Stimulated activated CD8-positive, alpha-beta memory T cell treated with anti-CD3 and anti-CD28 coated beads, Interleukin-7, amount 100 ng/mL, for 24 hours (primary cell): ENCODE measurements at regions not wholly inside any gene's neighbourhood (a gene's known extent, or its start where the extent isn't known, plus 50 kb on each side); places are given as distances from the start of the nearest gene placed in this dataset.

Source experiments
- DNase-seq: peaks from one replicate; pipeline ENCODE4 v3.0.0-alpha.2; 2020; ENCODE audit warnings: low read depth

DNA sequence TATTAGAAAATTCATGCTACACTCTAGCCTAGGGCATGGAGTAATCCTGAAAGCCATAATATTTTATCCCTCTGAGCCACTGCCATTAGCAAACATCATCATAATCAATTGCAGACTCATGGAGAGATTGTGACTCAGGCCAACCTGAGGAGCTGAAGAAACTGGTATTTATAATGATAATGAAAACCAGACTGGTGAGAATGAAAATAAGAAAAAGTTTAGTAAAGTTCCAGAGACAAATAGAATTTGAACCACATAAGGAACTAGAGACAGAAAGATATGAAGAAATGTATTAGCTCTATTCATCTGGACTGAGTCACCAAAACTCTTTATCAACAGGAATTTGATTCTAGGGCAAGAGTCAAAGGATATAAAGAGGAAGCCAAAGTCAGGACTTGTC, 158.7 kb downstream of the DRD1 start:
- no peak for DNase-seq

DNA sequence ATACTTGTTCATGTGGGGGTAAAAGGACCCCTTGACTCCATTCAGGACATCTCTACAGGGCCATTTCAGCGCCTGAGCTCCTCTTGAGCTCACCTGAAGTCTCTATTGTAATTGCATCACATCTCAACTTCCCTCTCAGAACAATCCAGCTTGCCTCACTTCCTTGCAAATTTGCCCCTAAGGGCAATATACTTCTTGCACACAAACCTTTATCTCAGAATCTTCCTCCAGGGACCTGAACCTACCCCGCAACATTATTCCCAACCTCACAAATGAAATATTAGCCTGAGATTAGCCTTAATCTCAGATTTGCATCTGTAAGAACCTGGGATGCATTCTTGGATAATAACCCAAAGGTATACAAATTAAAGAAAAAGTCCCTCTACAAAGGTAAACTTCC, 159.2 kb downstream of the DRD1 start:
- DNase-seq: no peak

GRCh38 chr5:175282611-175283225, 161.3 kb downstream of the DRD1 start:
- no peak for DNase-seq

- no peak for DNase-seq
Observed at GRCh38 chr5:175281714-175282113, 162.3 kb downstream of the DRD1 start.

DNA sequence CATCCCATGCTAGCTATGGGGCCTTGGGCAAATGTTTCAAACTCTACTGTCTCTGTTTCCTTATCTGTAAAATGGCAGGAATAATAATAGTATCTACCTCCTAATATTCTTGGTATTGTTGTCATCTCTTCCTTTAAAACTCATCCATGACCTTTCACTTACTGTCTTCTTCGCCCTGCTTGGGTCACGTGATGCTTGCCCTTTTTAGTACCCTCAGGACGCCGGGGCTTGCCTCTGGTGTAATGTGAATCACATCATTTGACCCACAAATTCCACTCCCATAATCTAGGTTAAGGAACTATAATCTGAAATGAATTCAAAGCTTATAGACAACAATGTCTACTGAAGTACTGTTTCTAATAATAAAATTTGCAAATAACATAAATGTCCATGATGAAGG, 162.7 kb downstream of the DRD1 start:
- no peak for DNase-seq

DNA sequence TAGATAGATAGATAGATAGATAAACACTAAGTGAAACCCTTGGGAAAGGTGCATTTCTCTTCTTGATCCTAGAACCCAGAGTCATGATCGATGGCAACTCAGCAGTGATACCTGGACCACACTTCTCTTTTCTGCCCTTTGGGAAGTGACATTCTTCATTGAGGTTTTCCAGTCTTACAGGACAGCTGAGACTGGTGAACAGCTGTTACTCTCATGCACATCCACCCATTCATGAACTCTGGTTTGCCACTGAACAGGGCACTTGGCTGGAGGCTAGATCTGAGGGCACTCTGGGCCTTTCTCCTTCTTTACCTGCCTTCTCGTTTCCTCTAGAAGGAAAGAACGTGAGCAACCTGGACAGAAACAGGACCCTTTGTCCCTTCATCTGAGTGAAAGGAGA, 164.5 kb downstream of the DRD1 start:
- DNase-seq: no peak

GRCh38 chr5:175275748-175276147, 168.2 kb downstream of the DRD1 start:
- DNase-seq: no peak

GRCh38 chr5:175275097-175275496, 168.9 kb downstream of the DRD1 start:
- DNase-seq: no peak

DNA sequence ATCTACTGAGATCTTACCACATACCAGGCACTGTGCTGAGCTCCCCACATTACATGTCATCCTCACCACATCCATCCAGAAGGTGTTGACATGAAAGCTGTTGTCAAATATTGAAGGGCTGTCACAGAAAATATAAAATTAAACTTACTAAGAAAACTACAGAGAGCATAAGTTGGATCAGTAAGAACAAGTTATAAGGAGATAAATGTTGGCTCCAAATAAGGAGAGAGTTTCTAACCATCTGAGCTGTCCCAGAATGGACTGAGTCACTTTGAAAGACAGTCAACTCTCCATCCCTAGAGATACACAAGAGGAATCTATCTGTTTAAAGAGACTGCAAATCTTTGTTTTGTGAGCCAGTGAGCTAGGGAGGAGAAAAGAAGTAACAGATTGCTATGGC, 169.8 kb downstream of the DRD1 start:
- no peak for DNase-seq

DNA sequence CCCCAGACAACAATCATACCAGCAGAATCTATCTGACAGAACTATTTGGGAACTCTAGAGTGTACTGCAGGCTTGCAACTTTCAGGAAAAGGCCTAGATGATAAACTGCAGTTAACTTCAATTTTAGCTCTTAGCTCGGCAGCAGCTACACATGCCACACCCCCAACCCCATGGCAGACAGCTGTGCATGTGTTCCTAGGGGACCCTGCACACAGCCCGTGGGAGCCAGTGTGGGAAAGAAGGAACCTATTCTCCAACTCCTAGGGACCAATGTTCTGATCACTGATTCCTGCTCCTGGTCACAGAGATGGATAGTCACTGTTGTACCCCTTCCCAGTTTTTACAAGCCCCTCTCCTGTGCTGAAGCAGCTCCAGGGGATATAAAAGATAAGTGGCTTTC, 179.6 kb downstream of the DRD1 start:
- no peak for DNase-seq

- no peak for DNase-seq
Observed at GRCh38 chr5:175263776-175264175, 180.2 kb downstream of the DRD1 start.

GRCh38 chr5:175261526-175261925, 182.5 kb downstream of the DRD1 start:
- DNase-seq: no peak

GRCh38 chr5:175261037-175261436, 182.9 kb downstream of the DRD1 start:
- no peak for DNase-seq

DNA sequence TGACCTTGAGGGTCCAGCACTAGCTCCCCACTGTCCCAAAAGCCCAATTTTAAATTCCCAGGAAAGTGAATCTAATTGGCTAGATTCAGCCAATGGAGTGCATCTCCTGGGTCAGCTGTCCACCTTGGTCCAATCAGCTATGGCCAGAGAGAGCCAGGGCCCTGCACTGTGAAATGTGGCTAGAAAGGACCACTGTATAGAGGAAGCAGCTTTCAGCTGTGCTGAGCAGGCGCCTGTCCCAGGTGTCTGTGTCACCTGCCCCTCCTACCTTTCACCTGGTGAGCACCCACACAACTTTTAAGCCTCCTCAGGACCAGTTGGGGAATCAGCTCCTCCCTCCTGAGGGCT, 186.2 kb downstream of the DRD1 start:
- no peak for DNase-seq

DNA sequence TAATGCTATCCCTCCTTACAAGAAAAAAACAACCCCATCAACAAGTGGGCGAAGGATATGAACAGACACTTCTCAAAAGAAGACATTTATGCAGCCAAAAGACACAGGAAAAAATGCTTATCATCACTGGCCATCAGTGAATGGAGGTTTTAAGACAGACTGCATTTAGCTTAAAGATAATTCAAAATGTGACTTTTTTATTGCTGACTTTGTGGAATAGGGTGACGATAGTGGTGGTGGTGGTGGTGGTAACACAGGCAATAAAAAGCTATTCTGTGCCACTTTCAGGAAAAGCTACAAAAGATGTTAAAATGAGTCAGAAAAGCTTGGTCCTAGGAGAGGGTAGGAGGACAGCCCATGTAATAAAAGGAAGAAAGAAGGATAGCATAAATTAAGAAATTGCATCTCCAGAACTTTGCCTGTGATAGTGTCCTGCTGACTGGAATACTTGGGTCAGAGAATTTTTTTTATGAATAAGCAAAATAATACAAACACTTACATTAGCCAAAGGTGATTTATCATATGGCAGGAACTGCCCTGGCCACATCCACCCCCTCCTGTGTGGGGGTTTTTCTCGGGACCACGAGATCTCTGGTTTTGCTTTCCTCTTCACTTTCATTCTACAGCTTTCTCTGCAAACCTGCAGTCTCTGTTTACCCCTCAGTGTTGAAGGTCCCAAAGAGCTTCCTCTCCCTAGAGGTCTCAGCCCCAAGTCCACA, 186.7 kb downstream of the DRD1 start:
- DNase-seq: no peak

GRCh38 chr5:175254155-175254554, 189.8 kb downstream of the DRD1 start:
- no peak for DNase-seq

DNA sequence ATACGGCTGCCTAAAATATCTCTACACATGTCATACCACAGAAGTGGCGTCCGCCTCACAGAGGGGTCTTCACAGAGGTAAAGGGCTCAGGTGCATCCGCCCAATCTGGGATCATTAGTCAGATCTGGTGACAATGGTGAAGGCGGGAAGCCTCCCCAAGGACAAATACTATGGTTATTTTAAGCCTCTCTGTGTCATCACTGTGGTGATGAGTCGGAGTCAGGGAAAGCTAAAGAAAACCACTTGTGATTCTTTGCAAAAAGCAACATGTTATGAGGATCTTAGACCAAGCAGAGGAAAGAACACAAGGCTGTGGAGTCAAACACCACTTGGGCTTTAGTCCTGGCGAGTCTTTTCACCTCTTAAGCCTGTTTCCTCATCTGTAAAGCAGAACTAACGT, 190.4 kb downstream of the DRD1 start:
- DNase-seq: no peak

- DNase-seq: no peak
Observed at GRCh38 chr5:175252234-175252805, 191.7 kb downstream of the DRD1 start.

- DNase-seq: no peak
Observed at GRCh38 chr5:175250426-175250825, 193.6 kb downstream of the DRD1 start.

DNA sequence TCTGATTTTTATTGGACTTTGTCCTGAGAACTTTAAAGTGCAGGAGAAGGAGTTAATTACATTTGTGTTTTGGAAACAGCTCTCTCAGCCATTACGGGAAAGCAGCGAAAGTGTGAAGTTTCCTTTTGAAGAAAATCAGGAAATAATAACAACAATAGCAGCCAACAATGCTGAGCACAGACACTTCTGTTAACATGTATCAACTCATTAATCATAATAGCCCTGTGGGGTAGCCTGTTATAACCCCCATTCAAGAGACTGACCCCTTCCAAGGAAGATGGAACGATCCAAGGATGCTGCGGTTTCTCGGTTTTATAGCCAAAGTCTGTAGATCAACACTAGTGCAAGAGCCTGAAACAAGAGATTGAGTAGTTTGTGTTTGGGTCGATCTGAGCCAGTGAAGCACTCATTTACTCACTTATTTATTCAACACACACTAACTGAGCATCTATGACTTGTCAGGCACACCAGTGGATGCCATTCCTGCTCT, 195.5 kb downstream of the DRD1 start:
- DNase-seq: no peak

DNA sequence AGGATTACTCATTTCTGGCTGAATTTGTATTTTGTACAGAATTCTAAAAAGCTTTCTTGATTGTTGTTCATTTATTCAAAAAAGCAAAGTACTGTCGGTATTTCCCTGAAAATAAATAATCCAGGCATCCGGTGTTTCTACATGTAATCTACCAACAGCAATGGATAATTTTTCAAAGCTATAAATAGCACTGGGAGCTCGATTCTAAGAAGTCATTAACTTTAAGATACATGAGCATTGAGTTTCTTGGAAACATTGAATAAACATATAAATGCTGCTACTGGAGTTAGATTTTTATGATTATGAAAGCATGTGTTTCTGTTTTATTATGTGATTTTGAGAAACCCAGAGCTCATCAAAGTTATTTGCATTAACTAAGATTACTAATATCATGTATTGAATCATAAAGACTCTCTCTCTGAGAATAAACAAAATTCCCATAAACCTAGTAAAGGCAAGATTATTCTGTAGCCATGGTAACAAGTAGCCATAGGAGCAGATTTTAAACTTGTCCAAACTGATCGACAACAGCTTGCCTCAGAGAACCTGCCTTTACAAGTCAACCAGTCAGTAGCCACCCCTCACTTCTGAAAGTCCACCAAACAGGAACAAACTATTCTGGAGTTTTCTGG, 197.0 kb downstream of the DRD1 start:
- DNase-seq: no peak

DNA sequence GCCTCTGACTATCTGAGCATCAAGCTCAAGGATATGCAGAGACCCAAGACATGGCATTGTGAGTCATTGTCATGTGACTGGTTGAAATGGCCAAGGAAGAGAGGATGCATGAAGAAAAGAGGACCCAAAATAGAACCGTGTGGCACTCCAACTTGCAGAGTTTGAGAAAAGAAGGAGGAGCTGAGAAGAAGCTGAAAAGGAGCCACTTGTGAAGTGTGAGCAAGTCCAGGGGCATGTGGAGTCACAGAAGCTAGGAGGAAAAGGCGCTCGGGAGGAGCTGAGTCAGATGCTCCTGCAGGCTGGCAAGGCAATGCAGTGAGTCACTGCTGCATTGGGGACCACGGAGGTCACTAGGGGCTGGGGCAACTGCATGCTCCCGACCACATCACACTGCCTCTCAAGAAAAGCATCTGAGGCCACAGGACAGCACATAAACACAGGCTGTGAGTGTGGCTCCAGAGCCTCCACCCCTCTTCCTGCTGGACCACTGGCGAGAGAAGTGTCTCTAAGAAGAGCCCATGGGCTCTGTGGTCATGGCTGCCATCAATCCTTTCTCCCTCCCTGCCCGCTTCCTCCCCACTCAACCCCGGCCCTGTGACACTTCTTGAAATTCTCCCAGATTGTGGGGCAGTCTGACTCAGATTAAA, 197.6 kb downstream of the DRD1 start:
- no peak for DNase-seq

DNA sequence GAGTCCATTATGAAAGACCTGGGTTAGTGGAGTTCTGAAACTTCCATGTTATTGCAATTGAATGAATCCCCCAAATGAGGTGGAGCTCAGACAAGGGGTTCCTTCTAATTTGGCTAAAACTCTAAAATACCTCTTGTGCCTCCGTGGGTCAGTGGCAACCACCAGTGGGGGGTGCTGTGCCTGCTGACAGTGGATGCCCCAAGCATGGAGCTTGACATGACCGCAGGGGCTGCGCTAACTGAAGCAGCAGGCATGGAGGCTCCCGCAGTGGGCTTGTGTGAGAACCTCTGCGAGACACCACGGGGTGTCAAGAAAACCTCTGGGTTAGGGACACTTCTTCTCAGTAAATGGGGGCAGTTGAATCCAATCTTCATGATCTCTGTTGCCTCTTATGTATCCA, 200.5 kb downstream of the DRD1 start:
- DNase-seq: no peak
